HG03342 (cell line): ENCODE measurements at regions not wholly inside any gene's neighbourhood (a gene's known extent, or its start where the extent isn't known, plus 50 kb on each side); places are given as distances from the start of the nearest gene placed in this dataset.

ENCODE experiments used
- ATAC-seq: cut with Tn5 transposase; IDR thresholded peaks from one replicate; pipeline ENCODE4 v1.9.1; 2021; ENCODE audit warnings: mild to moderate bottlenecking, moderate library complexity; ENCODE audit not compliant: unreplicated experiment

- ATAC-seq = no peak
Observed at GRCh38 chr13:69450245-69450644, 657.4 kb upstream of the ATXN8OS start.

GRCh38 chr13:69425235-69425634 lies 682.4 kb upstream of the ATXN8OS start:
- no peak for ATAC-seq

GRCh38 chr13:69423844-69424243 lies 683.8 kb upstream of the ATXN8OS start:
- no peak for ATAC-seq

GRCh38 chr13:69418319-69418718 lies 689.3 kb upstream of the ATXN8OS start:
- no peak for ATAC-seq

- ATAC-seq = no peak
Observed at GRCh38 chr13:69410761-69411160, 696.9 kb upstream of the ATXN8OS start.

GRCh38 chr13:69391756-69392155 lies 715.9 kb upstream of the ATXN8OS start:
- ATAC-seq = no peak

- no peak for ATAC-seq
Observed at GRCh38 chr13:69389899-69390298, 717.7 kb upstream of the ATXN8OS start.

GRCh38 chr13:69373747-69374425 lies 733.7 kb upstream of the ATXN8OS start:
- no peak for ATAC-seq

- no peak for ATAC-seq
Observed at GRCh38 chr13:69363360-69363759, 744.3 kb upstream of the ATXN8OS start.

GRCh38 chr13:69331245-69331644 lies 776.4 kb upstream of the ATXN8OS start:
- no peak for ATAC-seq

GRCh38 chr13:69324090-69324886 lies 783.3 kb upstream of the ATXN8OS start:
- ATAC-seq = no peak

GRCh38 chr13:69319656-69320055 lies 788.0 kb upstream of the ATXN8OS start:
- ATAC-seq = no peak

- no peak for ATAC-seq
Observed at GRCh38 chr13:69315039-69315438, 792.6 kb upstream of the ATXN8OS start.

GRCh38 chr13:69306766-69307165 lies 800.9 kb upstream of the ATXN8OS start:
- ATAC-seq = no peak

GRCh38 chr13:69300131-69300530 lies 807.5 kb upstream of the ATXN8OS start:
- no peak for ATAC-seq

GRCh38 chr13:69296130-69296529 lies 811.5 kb upstream of the ATXN8OS start:
- no peak for ATAC-seq

GRCh38 chr13:69292789-69293425 lies 814.7 kb upstream of the ATXN8OS start:
- no peak for ATAC-seq

GRCh38 chr13:69291292-69291906 lies 816.2 kb upstream of the ATXN8OS start:
- no peak for ATAC-seq

- ATAC-seq = no peak
Observed at GRCh38 chr13:69288026-69288425, 819.6 kb upstream of the ATXN8OS start.

- ATAC-seq = no peak
Observed at GRCh38 chr13:69287050-69287698, 820.5 kb upstream of the ATXN8OS start.

- no peak for ATAC-seq
Observed at GRCh38 chr13:69283837-69284236, 823.8 kb upstream of the ATXN8OS start.
